Lower leg skin (tissue), 4 donors: ENCODE measurements at regions not wholly inside any gene's neighbourhood (a gene's known extent, or its start where the extent isn't known, plus 50 kb on each side); places are given as distances from the start of the nearest gene placed in this dataset.
"Not testable (repeated sequence)": the region's sequence is repeated elsewhere in the genome, so short reads cannot be mapped to it uniquely, and the experiment has no call there.

Experiments
- DNase-seq, 2 donors: peaks; one replicate each; pipeline ENCODE4 v3.0.0-alpha.2; 2019; ENCODE audit warnings: low spot score in 2 of 2
- H3K4me3 ChIP-seq: fragments of 200-600 bp; sonication (generic); 2 replicates; pipeline ENCODE4 v1.5.1; 2017; ENCODE audit warnings: mild to moderate bottlenecking, low read depth; ENCODE audit not compliant: poor library complexity, severe bottlenecking
- POLR2A ChIP-seq, 2 donors: fragments of 450-650 bp; IDR thresholded peaks; one replicate each; pipeline ENCODE4 v1.6.1; 2016 to 2017; ENCODE audit warnings: antibody characterized with exemption in 2 of 2, mild to moderate bottlenecking in 1 of 2, moderate library complexity in 1 of 2
- WGBS, 2 donors: methylation state at CpG; one replicate each; pipeline ENCODE4 v1.1.5; 2018; 5-methylcytosine and 5-hydroxymethylcytosine counted together
- intact Hi-C: fragments of 100-400 bp; cut with DNase I; formaldehyde crosslinking; loops from one replicate; pipeline ENCODE4 v1.15.0; 2023; ENCODE audit warnings: low total_unique reads
- TF ChIP-seq, protein P1 (sequence below), 3 donors: fragments of 450-650 bp; IDR thresholded peaks; one replicate each; pipeline ENCODE4 v1.5.1; 2016; ENCODE audit warnings: antibody characterized with exemption in 3 of 3, mild to moderate bottlenecking in 3 of 3, moderate library complexity in 2 of 3

DNA sequence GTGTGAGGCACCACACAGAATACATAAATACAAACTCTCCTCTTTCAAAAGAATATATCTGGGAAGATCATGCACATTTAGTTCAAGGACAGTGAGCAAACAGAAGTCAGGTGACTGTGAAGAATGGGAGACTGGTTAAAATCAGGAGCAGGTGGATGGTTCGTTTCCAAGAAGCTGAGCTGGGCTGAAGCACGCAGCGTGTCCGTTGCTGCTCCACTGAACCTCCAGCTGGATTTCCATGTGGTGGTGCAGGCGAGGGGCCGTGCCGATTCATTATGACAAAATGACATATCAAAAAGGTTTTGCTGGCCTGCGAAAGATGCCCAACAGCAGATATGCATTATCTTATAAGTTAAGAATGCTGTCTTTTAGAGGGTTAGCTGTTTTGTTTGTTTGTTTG lies 66.0 kb downstream of the OLIG1 start:
- DNase-seq = no peak
- intact Hi-C loops = no loop called here
- no peak overlapping the region for H3K4me3 ChIP-seq
- WGBS, 2 donors = 64 to 82% methylated on average over 8 of the region's 8 CpGs
- TF ChIP-seq, protein P1, sequence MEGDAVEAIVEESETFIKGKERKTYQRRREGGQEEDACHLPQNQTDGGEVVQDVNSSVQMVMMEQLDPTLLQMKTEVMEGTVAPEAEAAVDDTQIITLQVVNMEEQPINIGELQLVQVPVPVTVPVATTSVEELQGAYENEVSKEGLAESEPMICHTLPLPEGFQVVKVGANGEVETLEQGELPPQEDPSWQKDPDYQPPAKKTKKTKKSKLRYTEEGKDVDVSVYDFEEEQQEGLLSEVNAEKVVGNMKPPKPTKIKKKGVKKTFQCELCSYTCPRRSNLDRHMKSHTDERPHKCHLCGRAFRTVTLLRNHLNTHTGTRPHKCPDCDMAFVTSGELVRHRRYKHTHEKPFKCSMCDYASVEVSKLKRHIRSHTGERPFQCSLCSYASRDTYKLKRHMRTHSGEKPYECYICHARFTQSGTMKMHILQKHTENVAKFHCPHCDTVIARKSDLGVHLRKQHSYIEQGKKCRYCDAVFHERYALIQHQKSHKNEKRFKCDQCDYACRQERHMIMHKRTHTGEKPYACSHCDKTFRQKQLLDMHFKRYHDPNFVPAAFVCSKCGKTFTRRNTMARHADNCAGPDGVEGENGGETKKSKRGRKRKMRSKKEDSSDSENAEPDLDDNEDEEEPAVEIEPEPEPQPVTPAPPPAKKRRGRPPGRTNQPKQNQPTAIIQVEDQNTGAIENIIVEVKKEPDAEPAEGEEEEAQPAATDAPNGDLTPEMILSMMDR (IDR thresholded peaks at IDR 0.05) = no peak
- TF ChIP-seq POLR2A (IDR thresholded peaks at IDR 0.05) = no peak

DNA sequence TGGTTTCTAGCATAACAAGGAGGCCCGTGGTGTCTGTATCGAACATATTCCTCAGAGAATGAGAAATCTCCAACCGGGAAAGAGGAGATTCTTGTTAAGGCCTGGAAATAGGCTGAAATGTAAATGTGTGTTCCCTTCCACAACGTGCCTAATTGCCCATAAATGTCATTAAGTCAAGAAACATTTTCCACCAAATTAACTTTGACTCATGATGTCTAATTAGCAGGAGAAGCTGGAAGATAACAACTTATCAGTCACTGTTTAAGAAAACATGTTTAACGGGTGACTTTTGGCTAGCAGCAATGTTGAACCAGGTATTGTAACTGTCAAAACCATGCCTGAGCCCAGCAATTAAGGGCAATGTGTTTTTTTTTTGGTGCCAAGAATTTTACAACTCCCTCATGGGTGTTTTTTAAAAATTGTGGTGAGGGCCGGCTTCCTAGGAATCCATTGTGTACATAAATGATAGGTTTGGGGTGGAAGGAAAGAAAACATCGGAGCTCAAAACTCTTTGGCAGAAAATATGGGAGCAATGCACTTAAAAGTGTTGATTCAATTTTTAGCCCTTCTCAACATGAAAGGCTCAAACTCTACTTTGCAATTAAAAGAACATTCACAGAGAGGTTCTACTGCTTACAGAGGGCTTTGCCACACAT lies 67.0 kb downstream of the OLIG1 start:
- no peak for DNase-seq
- 55 to 63% methylated on average over 7 of the region's 7 CpGs for WGBS, 2 donors
- intact Hi-C loops = no loop called here
- no peak for TF ChIP-seq POLR2A (IDR thresholded peaks at IDR 0.05)
- TF ChIP-seq, protein P1 (IDR thresholded peaks at IDR 0.05) = no peak
- no peak overlapping the region for H3K4me3 ChIP-seq

DNA sequence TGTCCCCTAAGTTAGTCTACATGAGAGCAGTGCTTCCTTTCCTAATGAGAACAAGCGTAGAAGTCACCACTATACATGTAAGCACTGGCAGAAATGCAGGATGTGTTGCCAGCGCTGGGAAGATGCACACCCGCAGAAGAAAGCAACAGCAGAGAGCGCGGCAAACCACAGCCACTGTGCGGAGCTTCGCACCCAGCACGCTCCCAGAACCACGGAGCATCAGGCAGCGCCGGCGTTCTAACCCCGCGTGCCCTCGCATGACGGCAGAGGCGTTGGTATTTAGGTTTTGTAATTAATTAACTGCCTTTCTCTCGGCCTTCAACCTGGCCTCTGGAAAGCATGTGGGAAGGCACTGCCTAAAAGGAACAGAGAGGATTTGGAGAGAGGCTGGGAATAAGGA lies 69.1 kb downstream of the OLIG1 start:
- DNase-seq = no peak
- 77 to 82% methylated on average over 18 of the region's 18 CpGs for WGBS, 2 donors
- no peak overlapping the region for H3K4me3 ChIP-seq
- intact Hi-C loops = no loop called here
- no peak for TF ChIP-seq POLR2A (IDR thresholded peaks at IDR 0.05)
- TF ChIP-seq, protein P1 (IDR thresholded peaks at IDR 0.05) = no peak

DNA sequence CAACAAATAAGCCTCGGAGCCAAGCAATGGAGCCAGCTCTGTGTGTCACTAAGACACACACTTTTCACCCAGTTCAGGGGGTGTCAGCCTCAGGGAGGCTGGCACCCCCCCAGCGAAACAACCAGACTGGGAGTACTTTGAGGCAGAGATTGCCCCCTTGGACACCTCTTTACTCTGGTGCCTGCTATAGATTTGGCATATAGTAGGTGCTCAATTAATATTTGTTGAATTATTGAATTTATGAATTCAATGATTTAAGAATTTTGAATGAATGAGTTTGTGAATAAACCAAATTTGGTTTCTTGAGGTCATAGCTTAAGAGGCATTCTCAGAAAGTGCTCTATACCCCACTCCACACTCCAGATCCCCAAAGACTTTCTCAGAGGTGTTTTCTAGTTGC lies 70.3 kb downstream of the OLIG1 start:
- no peak for DNase-seq
- no peak overlapping the region for H3K4me3 ChIP-seq
- 61 to 67% methylated on average over 2 of the region's 2 CpGs for WGBS, 2 donors
- intact Hi-C loops = no loop called here
- TF ChIP-seq POLR2A (IDR thresholded peaks at IDR 0.05) = no peak
- TF ChIP-seq, protein P1 (IDR thresholded peaks at IDR 0.05) = no peak

GRCh38 chr21:33146467-33146866 lies 76.5 kb downstream of the OLIG1 start:
- H3K4me3 ChIP-seq = no peak overlapping the region
- WGBS, 2 donors = 37 to 48% methylated on average over 4 of the region's 4 CpGs
- intact Hi-C loops = no loop called here
- TF ChIP-seq, protein P1 (IDR thresholded peaks at IDR 0.05) = no peak
- TF ChIP-seq POLR2A (IDR thresholded peaks at IDR 0.05) = no peak
- DNase-seq = no peak

- WGBS, 2 donors = 59 to 64% methylated on average over 11 of the region's 11 CpGs
- TF ChIP-seq, protein P1 (IDR thresholded peaks at IDR 0.05) = no peak
- TF ChIP-seq POLR2A (IDR thresholded peaks at IDR 0.05) = no peak
- H3K4me3 ChIP-seq = no peak overlapping the region
- DNase-seq = no peak
- intact Hi-C loops = no loop called here
Measured at GRCh38 chr21:33149181-33149580, 79.2 kb downstream of the OLIG1 start.

DNA sequence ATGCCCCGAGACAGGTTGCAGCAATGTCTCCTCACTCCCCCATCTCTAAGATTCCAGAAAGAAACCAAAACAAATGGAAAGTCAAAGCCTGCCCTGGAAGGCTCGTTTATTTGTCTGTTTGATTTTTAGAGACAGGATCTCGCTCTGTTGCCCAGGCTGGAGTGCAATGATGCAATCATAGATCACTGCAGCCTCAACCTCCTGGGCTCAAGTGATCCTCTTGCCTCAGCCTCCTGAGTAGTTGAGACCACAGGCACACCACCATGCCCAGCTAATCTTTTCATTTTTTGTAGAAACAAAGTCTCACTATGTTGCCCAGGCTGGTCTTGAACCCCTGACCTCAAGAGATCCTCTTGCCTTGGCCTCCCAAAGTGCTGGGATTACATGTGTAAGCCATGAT lies 78.8 kb upstream of the IFNAR2 start:
- DNase-seq, intact Hi-C loops: not testable (repeated sequence)
- WGBS, 2 donors = 80 to 89% methylated on average over 3 of the region's 3 CpGs

More for the DNA sequence above, 78.8 kb upstream of the IFNAR2 start:
- H3K4me3 ChIP-seq = not testable (repeated sequence)
